Breast epithelium (tissue), 3 donors: ENCODE measurements at regions not wholly inside any gene's neighbourhood (a gene's known extent, or its start where the extent isn't known, plus 50 kb on each side); places are given as distances from the start of the nearest gene placed in this dataset.

Source experiments
- POLR2A ChIP-seq: fragments of 450-650 bp; IDR thresholded peaks from one replicate; pipeline ENCODE4 v1.6.1; 2016; ENCODE audit warnings: antibody characterized with exemption, mild to moderate bottlenecking, moderate library complexity
- TF ChIP-seq, protein P1 (sequence below), 3 donors: fragments of 450-650 bp; IDR thresholded peaks; one replicate each; pipeline ENCODE4 v1.5.1; 2016 to 2017; ENCODE audit warnings: antibody characterized with exemption in 3 of 3, mild to moderate bottlenecking in 3 of 3, moderate library complexity in 3 of 3

DNA sequence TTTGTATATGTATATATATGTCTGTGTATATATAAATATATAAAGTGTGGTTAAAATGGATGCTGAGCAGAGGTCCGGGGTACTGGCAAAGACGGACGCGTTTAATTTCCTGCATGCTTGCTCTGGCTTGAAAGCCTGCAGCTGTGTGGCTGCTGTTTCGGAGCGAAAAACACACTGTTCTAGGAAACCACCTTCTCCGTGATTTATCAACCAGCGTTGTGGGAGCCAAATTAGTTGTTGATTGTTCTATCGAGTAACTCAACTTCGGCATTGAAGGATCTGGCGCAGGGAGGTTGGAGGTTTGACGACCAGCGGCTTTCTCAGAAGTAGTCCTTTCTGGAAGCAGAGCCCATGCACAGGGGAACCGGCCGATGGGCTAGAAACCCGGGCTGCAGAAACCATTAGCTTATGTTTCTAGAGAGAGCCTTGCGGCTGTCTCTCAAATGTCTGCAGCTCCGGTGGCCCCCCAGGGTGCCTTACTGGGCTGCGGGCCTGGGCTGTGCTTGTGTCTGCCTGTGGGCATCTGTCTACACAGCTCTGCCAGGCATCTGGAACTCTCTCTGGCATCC is 81.8 kb downstream of the EDN3 start:
- TF ChIP-seq POLR2A, result no peak
- TF ChIP-seq, protein P1, sequence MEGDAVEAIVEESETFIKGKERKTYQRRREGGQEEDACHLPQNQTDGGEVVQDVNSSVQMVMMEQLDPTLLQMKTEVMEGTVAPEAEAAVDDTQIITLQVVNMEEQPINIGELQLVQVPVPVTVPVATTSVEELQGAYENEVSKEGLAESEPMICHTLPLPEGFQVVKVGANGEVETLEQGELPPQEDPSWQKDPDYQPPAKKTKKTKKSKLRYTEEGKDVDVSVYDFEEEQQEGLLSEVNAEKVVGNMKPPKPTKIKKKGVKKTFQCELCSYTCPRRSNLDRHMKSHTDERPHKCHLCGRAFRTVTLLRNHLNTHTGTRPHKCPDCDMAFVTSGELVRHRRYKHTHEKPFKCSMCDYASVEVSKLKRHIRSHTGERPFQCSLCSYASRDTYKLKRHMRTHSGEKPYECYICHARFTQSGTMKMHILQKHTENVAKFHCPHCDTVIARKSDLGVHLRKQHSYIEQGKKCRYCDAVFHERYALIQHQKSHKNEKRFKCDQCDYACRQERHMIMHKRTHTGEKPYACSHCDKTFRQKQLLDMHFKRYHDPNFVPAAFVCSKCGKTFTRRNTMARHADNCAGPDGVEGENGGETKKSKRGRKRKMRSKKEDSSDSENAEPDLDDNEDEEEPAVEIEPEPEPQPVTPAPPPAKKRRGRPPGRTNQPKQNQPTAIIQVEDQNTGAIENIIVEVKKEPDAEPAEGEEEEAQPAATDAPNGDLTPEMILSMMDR (IDR thresholded peaks at IDR 0.05), result no peak
